ENCODE measurements at regions not wholly inside any gene's neighbourhood (a gene's known extent, or its start where the extent isn't known, plus 50 kb on each side); places are given as distances from the start of the nearest gene placed in this dataset.
"Not testable (repeated sequence)": the region's sequence is repeated elsewhere in the genome, so short reads cannot be mapped to it uniquely, and the experiment has no call there.

- no peak for DNase-seq
Observed at GRCh38 chr6:85069577-85069976, 305.2 kb upstream of the TBX18 start.

GRCh38 chr6:85068221-85068620 is 303.8 kb upstream of the TBX18 start:
- DNase-seq = no peak

GRCh38 chr6:85066266-85066665 is 301.9 kb upstream of the TBX18 start:
- DNase-seq = no peak

GRCh38 chr6:85065831-85066230 is 301.4 kb upstream of the TBX18 start:
- no peak for DNase-seq

GRCh38 chr6:85063611-85064010 is 299.2 kb upstream of the TBX18 start:
- no peak for DNase-seq

GRCh38 chr6:85062884-85063283 is 298.5 kb upstream of the TBX18 start:
- DNase-seq = no peak

- no peak for DNase-seq
Observed at GRCh38 chr6:85058806-85059205, 294.4 kb upstream of the TBX18 start.

GRCh38 chr6:85050149-85050548 is 285.8 kb upstream of the TBX18 start:
- DNase-seq = no peak

- DNase-seq = no peak
Observed at GRCh38 chr6:85049282-85049681, 284.9 kb upstream of the TBX18 start.

- no peak for DNase-seq
Observed at GRCh38 chr6:85047818-85048217, 283.4 kb upstream of the TBX18 start.

- not testable (repeated sequence) for DNase-seq
Observed at GRCh38 chr6:85045767-85046166, 281.4 kb upstream of the TBX18 start.

GRCh38 chr6:85044361-85044760 is 280.0 kb upstream of the TBX18 start:
- no peak for DNase-seq

- no peak for DNase-seq
Observed at GRCh38 chr6:85041376-85041775, 277.0 kb upstream of the TBX18 start.

- no peak for DNase-seq
Observed at GRCh38 chr6:85037221-85037620, 272.8 kb upstream of the TBX18 start.

- DNase-seq = no peak
Observed at GRCh38 chr6:85035766-85036165, 271.4 kb upstream of the TBX18 start.

- no peak for DNase-seq
Observed at GRCh38 chr6:85033547-85033946, 269.1 kb upstream of the TBX18 start.

GRCh38 chr6:85026021-85026420 is 261.6 kb upstream of the TBX18 start:
- DNase-seq = no peak

GRCh38 chr6:85023721-85024120 is 259.3 kb upstream of the TBX18 start:
- DNase-seq = no peak

GRCh38 chr6:85017352-85017751 is 253.0 kb upstream of the TBX18 start:
- no peak for DNase-seq

GRCh38 chr6:85016726-85017125 is 252.3 kb upstream of the TBX18 start:
- DNase-seq = no peak

- no peak for DNase-seq
Observed at GRCh38 chr6:85015396-85015990, 251.1 kb upstream of the TBX18 start.

GRCh38 chr6:85010865-85011264 is 246.5 kb upstream of the TBX18 start:
- DNase-seq = no peak

GRCh38 chr6:85008296-85009009 is 244.1 kb upstream of the TBX18 start:
- DNase-seq = no peak

GRCh38 chr6:85006362-85006761 is 242.0 kb upstream of the TBX18 start:
- no peak for DNase-seq

GRCh38 chr6:85005494-85005893 is 241.1 kb upstream of the TBX18 start:
- DNase-seq = no peak

Measured in CD4-positive, alpha-beta T cell treated with Interleukin-12 subunit alpha and Interleukin-12 subunit beta, for 1 hour (primary cell).